ENCODE measurements at regions not wholly inside any gene's neighbourhood (a gene's known extent, or its start where the extent isn't known, plus 50 kb on each side); places are given as distances from the start of the nearest gene placed in this dataset.
"Not testable (repeated sequence)": the region's sequence is repeated elsewhere in the genome, so short reads cannot be mapped to it uniquely, and the experiment has no call there.

GRCh38 chr13:61495648-61496047, 80.0 kb upstream of the PCDH20 start:
- Histone ChIP-seq H3K36me3 (no peaks in the 10 kb centered on the region), H3K4me1 (no peaks in the 10 kb centered on the region), H3K27me3 (no peaks in the 10 kb centered on the region), H3K27ac (no peak overlapping the region), H3K9me3 (no peaks in the 10 kb centered on the region), H3K4me3 (no peak overlapping the region)
- ATAC-seq: no peak
- TF ChIP-seq POLR2A (IDR thresholded peaks at IDR 0.05) (no peak), EP300 (IDR thresholded peaks at IDR 0.05) (no peak), POLR2AphosphoS5 (IDR thresholded peaks at IDR 0.05) (no peak)
- TF ChIP-seq, protein P1, sequence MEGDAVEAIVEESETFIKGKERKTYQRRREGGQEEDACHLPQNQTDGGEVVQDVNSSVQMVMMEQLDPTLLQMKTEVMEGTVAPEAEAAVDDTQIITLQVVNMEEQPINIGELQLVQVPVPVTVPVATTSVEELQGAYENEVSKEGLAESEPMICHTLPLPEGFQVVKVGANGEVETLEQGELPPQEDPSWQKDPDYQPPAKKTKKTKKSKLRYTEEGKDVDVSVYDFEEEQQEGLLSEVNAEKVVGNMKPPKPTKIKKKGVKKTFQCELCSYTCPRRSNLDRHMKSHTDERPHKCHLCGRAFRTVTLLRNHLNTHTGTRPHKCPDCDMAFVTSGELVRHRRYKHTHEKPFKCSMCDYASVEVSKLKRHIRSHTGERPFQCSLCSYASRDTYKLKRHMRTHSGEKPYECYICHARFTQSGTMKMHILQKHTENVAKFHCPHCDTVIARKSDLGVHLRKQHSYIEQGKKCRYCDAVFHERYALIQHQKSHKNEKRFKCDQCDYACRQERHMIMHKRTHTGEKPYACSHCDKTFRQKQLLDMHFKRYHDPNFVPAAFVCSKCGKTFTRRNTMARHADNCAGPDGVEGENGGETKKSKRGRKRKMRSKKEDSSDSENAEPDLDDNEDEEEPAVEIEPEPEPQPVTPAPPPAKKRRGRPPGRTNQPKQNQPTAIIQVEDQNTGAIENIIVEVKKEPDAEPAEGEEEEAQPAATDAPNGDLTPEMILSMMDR (IDR thresholded peaks at IDR 0.05): no peak
- WGBS, 2 donors (ENCODE audit: low coverage in 1 of 2): 90 to 93% methylated on average over 2 of the region's 2 CpGs

DNA sequence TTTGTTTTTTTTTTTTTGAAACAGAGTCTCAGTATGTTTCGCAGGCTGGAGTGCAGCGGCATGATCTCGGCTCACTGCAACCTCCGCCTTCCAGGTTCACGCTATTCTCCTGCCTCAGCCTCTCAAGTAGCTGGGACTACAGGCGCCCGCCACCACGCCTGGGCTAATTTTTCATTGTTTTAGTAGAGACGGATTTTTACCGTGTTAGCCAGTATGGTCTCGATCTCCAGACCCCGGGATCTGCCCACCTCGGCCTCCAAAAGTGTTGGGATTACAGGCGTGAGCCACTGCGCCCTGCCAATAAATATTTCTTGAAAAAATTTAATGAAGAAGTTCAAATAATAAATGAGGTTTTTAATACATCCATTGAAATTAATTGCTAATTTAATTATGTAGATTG, 77.9 kb upstream of the PCDH20 start:
- H3K36me3 ChIP-seq, H3K27ac ChIP-seq, H3K4me3 ChIP-seq, H3K4me1 ChIP-seq, H3K27me3 ChIP-seq, ATAC-seq, H3K9me3 ChIP-seq: not testable (repeated sequence)
- 90 to 96% methylated on average over 7 to 13 of the region's 15 CpGs for WGBS, 2 donors (ENCODE audit: low coverage in 1 of 2)

DNA sequence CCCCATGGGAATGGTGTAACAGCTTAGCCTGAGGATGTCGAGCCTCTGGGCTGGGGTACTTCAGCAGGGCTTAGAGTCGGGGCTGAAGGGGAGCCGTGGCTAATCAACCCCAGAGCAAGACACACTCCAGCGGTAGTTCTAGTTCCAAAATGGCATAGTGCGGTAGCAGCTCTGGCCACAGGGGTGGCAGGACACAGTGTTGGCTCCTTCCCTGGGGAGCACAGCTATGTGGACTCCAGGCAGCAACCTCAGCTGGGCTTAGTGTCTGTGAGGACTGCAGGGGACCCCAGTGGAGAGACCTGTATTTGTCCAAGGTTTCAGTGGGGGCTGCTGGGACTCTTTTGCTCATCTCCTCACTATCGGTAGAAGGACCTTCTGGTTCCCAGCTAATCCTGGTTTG, 70.8 kb upstream of the PCDH20 start:
- Histone ChIP-seq H3K27ac (no peak overlapping the region), H3K36me3 (no peaks in the 10 kb centered on the region), H3K9me3 (no peaks in the 10 kb centered on the region), H3K4me3 (no peak overlapping the region), H3K27me3 (no peaks in the 10 kb centered on the region), H3K4me1 (no peaks in the 10 kb centered on the region)
- ATAC-seq: no peak
- WGBS, 2 donors (ENCODE audit: low coverage in 1 of 2): 67 to 93% methylated on average over 1 to 3 of the region's 6 CpGs
- TF ChIP-seq POLR2A (IDR thresholded peaks at IDR 0.05): no peak
- TF ChIP-seq, protein P1 (IDR thresholded peaks at IDR 0.05): no peak
- no peak for TF ChIP-seq POLR2AphosphoS5 (IDR thresholded peaks at IDR 0.05)
- TF ChIP-seq EP300 (IDR thresholded peaks at IDR 0.05): no peak

GRCh38 chr13:61485128-61485765, 69.6 kb upstream of the PCDH20 start:
- H3K27me3 ChIP-seq: no peaks in the 10 kb centered on the region
- ATAC-seq: no peak
- H3K9me3 ChIP-seq: no peaks in the 10 kb centered on the region
- TF ChIP-seq EP300 (IDR thresholded peaks at IDR 0.05) (no peak), POLR2AphosphoS5 (IDR thresholded peaks at IDR 0.05) (no peak), POLR2A (IDR thresholded peaks at IDR 0.05) (no peak)
- TF ChIP-seq, protein P1 (IDR thresholded peaks at IDR 0.05): no peak
- no peak overlapping the region for H3K4me3 ChIP-seq
- no peak overlapping the region for H3K27ac ChIP-seq
- H3K4me1 ChIP-seq: no peaks in the 10 kb centered on the region
- H3K36me3 ChIP-seq: no peaks in the 10 kb centered on the region
- 80 to 81% methylated on average over 2 of the region's 2 CpGs for WGBS, 2 donors (ENCODE audit: low coverage in 1 of 2)

DNA sequence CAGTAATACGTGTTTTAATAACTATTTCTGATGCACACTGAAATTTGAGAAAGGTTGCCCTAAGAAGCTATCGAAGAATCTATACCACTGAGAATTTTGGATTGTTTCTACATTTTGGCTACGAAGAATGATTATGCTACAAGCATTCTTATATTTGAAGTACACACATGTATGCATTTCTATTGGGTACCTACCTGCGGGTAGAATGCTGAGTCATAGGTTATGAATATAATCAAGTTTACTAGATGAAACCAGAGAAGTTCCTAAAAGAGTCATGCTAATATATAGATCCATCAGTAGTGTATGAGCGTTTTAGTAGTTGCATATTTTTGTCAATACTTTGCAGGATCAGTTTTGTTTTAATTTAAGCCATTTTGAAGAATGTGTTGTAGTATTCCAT, 62.0 kb upstream of the PCDH20 start:
- H3K27ac ChIP-seq: no peak overlapping the region
- no peak for TF ChIP-seq POLR2AphosphoS5 (IDR thresholded peaks at IDR 0.05)
- no peak for TF ChIP-seq POLR2A (IDR thresholded peaks at IDR 0.05)
- ATAC-seq: no peak
- no peaks in the 10 kb centered on the region for H3K36me3 ChIP-seq
- H3K9me3 ChIP-seq: no peaks in the 10 kb centered on the region
- 92 to 97% methylated on average over 5 of the region's 5 CpGs for WGBS, 2 donors (ENCODE audit: low coverage in 1 of 2)
- no peak overlapping the region for H3K4me3 ChIP-seq
- H3K4me1 ChIP-seq: no peaks in the 10 kb centered on the region
- H3K27me3 ChIP-seq: no peaks in the 10 kb centered on the region

DNA sequence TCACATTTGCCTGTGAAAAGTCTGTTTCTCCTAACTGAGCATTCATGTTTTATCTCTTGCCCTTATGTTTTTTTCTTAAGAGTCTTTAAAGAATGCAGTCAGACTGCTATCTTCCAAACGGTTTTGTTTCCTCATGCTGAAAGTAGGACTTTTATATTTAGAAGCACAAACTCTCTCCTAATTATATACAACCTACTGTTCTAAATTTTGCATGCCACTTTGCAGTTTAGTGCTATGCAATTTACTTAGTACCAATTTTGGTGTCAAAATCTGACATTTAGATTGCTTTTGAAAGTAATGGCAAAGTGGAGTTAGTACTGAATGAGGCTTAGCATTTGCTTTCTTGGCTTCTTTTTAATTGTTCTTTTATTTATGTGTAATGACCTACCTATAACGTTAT, 55.1 kb upstream of the PCDH20 start:
- no peak overlapping the region for H3K4me3 ChIP-seq
- no peaks in the 10 kb centered on the region for H3K27me3 ChIP-seq
- no peaks in the 10 kb centered on the region for H3K4me1 ChIP-seq
- 16 to 22% methylated on average over 2 of the region's 2 CpGs for WGBS, 2 donors (ENCODE audit: low coverage in 1 of 2)
- no peaks in the 10 kb centered on the region for H3K36me3 ChIP-seq
- no peaks in the 10 kb centered on the region for H3K9me3 ChIP-seq
- TF ChIP-seq, protein P1 (IDR thresholded peaks at IDR 0.05): no peak
- TF ChIP-seq EP300 (IDR thresholded peaks at IDR 0.05) (no peak), POLR2A (IDR thresholded peaks at IDR 0.05) (no peak), POLR2AphosphoS5 (IDR thresholded peaks at IDR 0.05) (no peak)
- ATAC-seq: no peak
- H3K27ac ChIP-seq: no peak overlapping the region

All from gastroesophageal sphincter (tissue), 4 donors.